Midbrain (tissue), 1 donor: ENCODE measurements at regions not wholly inside any gene's neighbourhood (a gene's known extent, or its start where the extent isn't known, plus 50 kb on each side); places are given as distances from the start of the nearest gene placed in this dataset.

ENCODE experiments used
- DNase-seq: peaks from one replicate; lab custom pipeline; 2025; lab: John Stamatoyannopoulos, UW

GRCh38 chr3:160130950-160131349 is 94.3 kb upstream of the C3orf80 start:
- no peak for DNase-seq

GRCh38 chr3:160132226-160132625 is 93.0 kb upstream of the C3orf80 start:
- DNase-seq, result no peak

GRCh38 chr3:160133757-160134156 is 91.5 kb upstream of the C3orf80 start:
- DNase-seq, result no peak

- DNase-seq, result no peak
Observed at GRCh38 chr3:160134454-160134853, 90.8 kb upstream of the C3orf80 start.

DNA sequence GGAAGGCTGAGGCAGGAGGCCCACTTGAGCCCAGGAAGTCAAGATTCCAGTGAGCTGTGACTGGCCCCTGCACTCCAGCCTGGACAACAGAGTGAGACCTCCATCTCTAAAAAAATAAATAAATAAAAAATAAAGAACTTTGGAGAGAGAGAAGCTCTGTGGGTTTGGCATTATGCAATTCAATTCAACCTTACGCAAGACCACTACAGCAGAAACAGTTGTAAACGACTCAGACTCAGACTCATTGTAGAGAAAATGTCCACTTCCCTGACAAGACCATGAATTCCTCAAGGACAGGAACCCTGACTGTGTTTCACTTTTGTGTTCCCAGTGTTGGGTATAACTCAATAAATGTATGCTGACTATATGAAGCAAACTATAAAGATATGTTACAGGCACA is 90.3 kb upstream of the C3orf80 start:
- DNase-seq, result no peak

DNA sequence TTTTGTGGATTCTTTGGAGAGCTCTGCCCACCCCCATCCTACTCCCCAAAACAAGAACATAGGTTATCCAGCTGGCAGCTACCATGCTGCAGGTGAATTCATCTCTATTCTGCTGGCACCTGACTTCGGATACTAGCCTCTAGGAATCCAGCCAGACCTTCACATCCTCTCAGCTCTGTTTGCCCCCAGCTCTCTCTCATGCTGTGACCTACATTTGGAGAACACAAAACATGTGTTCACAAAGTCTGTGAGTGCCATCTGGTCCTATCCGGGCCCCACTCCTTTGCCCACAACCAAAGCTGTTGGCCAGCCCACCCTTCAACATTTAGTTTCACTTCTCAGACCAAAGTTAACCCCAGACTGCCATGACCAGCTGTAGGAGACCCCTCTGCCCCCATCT is 89.4 kb upstream of the C3orf80 start:
- DNase-seq, result no peak

- no peak for DNase-seq
Observed at GRCh38 chr3:160136421-160136820, 88.8 kb upstream of the C3orf80 start.

GRCh38 chr3:160139291-160139690 is 85.9 kb upstream of the C3orf80 start:
- DNase-seq, result no peak

- no peak for DNase-seq
Observed at GRCh38 chr3:160140756-160141155, 84.5 kb upstream of the C3orf80 start.

GRCh38 chr3:160141485-160142185 is 83.6 kb upstream of the C3orf80 start:
- DNase-seq, result no peak

- DNase-seq, result no peak
Observed at GRCh38 chr3:160143482-160143881, 81.7 kb upstream of the C3orf80 start.

DNA sequence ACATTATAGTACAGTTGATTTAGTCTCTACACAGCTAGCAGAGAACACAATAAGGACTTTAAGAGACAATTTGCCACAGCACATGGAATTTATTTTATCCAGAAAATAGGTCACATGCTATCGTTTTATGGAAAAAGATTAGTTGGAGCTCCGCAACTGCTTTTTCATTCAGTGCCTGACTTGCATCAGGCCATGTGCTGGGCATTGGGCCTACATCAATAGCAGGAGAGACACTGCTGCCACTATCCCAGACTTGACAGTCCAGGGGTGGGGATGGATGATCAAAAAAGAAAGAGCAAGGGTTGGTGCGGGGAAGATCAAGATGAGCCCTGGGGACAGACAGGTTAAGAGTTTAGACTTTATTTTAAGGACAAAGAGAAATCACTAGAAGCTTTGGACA is 75.2 kb upstream of the C3orf80 start:
- no peak for DNase-seq

- no peak for DNase-seq
Observed at GRCh38 chr3:160150525-160150924, 74.7 kb upstream of the C3orf80 start.

DNA sequence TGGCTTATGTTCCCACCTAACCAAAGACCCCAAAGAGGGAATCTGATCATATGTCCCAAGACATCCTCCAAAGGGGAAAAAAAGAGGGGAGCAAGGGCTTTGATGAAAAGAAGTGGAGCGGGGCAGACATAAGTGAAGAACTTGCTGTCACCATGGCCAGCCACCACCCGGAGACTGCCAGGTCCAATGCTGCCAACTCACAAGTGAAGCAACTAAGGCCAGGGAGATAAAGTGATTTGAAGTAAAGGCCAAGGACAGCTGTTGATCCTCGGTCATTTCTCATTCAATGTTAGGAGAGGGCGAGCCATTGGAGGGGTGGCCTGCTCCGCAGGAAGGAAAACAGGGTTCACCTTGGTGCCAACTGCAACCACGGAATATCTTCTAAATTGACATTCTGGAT is 72.6 kb upstream of the C3orf80 start:
- DNase-seq, result no peak

GRCh38 chr3:160154033-160154432 is 71.2 kb upstream of the C3orf80 start:
- no peak for DNase-seq

DNA sequence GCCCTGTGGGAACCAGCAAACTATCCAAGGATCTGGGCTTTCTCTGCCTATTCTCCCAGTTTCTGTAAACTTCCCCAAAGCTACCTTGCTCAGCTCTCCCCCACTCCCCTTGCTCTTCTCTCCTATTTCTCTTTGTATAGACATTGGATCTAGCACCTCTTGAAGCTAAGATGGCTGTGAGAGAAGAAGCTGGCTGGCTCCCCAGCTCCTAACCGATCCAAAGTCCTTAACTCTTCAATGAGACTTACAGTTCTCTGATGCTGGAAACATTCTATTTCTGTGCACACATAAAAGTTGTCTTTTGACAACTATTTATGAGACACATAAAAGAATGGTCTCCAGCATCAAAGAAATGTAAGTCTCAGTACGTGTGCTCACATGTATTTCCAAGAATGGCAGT is 70.6 kb upstream of the C3orf80 start:
- no peak for DNase-seq

GRCh38 chr3:160157321-160157720 is 67.9 kb upstream of the C3orf80 start:
- no peak for DNase-seq

DNA sequence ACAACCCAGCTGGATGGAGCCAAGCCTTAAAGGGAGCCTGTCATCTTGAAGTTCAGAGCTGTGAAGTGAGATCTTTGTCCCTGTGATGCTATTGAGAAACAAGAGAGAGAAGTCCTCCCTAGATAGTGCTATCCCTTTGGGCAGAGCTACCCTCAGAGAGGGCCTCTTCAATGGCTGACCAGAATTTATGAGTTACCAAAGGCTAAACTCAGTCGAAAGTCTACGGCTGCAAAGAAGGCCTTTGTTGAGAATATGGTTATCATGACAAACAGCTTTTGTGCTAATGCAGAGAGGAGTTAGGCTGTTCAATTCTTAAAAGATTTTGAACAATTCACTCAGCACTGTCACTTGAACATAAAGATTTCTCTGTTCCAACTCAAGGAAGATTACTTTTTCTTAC is 65.9 kb upstream of the C3orf80 start:
- no peak for DNase-seq

- DNase-seq, result no peak
Observed at GRCh38 chr3:160159806-160160205, 65.4 kb upstream of the C3orf80 start.

DNA sequence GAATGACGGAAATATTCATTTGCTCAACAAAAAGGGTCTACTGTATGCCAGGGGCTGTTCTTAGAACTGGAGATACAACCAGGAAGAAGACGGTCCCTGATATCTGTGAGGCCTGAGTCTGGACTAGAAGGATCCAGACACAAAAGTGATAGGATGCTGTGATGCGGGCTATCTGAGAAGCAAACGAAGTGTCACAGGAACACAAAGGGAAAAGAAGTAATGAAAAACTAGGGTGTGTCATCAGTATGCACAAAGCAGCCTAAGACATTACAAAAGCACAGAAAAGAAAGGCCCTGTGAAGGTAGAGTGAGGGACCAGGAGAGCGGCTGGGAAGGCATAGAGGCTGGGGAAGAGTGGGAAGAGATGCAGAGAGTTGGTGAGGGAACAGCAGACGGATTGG is 63.3 kb upstream of the C3orf80 start:
- DNase-seq, result no peak

DNA sequence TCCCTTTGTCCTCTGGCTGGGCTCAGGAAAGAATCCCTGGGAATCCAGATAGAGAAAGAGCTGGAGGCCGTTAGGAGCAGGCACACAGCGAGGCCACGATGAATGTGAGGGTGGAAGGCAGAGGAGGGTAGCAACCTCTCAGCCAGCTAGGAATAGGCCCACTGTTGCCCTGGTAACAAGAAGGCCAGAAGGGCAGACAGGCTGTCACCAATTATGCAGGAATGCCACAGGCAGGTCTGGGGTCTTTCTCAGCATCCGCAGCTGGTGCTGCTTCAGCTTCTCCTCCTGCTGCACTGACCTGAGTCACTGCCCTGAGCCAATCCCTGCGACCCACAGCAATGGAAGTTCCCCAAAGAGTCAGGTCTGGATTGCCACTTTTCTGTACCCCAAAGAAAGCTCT is 62.8 kb upstream of the C3orf80 start:
- DNase-seq, result no peak

GRCh38 chr3:160163229-160163878 is 61.9 kb upstream of the C3orf80 start:
- DNase-seq, result no peak

DNA sequence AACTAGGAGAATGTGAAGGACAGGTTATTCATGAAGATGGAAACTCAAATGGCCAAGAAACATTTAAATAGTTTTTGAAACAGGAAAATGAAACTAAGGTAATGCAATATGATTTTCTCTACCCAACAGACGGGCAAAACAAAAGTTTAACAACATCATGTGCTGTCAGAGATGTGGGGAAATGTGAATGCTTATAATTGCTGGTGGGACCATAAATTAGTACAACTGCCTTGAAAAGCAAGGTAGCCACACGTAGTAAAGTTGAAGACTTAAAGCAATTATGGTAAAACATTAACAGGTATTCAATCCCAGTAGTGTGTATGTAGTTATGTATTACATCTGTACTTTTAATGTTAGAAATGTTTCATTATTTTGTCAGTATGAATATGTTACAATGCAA is 57.0 kb upstream of the C3orf80 start:
- DNase-seq, result no peak
